NT2/D1 (cell line): ENCODE measurements at regions not wholly inside any gene's neighbourhood (a gene's known extent, or its start where the extent isn't known, plus 50 kb on each side); places are given as distances from the start of the nearest gene placed in this dataset.

Source experiments
- DNase-seq: peaks from one replicate; pipeline ENCODE4 v3.0.0-alpha.2; 2011; ENCODE audit warnings: low read depth, low spot score
- H3K27me3 ChIP-seq: 2 replicates; pipeline ENCODE4 v1.6.0; 2011; ENCODE audit warnings: mild to moderate bottlenecking; ENCODE audit not compliant: insufficient read length, insufficient read depth
- H3K36me3 ChIP-seq: 2 replicates; pipeline ENCODE4 v1.6.1; 2011; ENCODE audit warnings: mild to moderate bottlenecking, low read length, mixed read lengths; ENCODE audit not compliant: insufficient read depth, insufficient read length
- H3K4me1 ChIP-seq: 2 replicates; pipeline ENCODE4 v1.5.1; 2011; ENCODE audit not compliant: insufficient read depth, insufficient read length
- H3K4me3 ChIP-seq: 2 replicates; pipeline ENCODE4 v1.5.1; 2011; ENCODE audit warnings: low read depth; ENCODE audit not compliant: insufficient read length
- H3K9ac ChIP-seq: 2 replicates; pipeline ENCODE4 v1.6.0; 2011; ENCODE audit warnings: low read depth; ENCODE audit not compliant: insufficient read length
- H3K9me3 ChIP-seq: 2 replicates; pipeline ENCODE4 v1.5.1; 2011; ENCODE audit warnings: mild to moderate bottlenecking, low read length; ENCODE audit not compliant: insufficient read depth
- SUZ12 ChIP-seq: IDR thresholded peaks from 2 replicates; pipeline ENCODE4 v1.6.1; 2011; ENCODE audit not compliant: insufficient read length, insufficient read depth; ENCODE audit errors: extremely low read depth
- YY1 ChIP-seq: IDR thresholded peaks from 2 replicates; pipeline ENCODE4 v1.6.1; 2011; ENCODE audit not compliant: insufficient read length, insufficient read depth
- ZNF274 ChIP-seq: IDR thresholded peaks from 2 replicates; pipeline ENCODE4 v1.6.1; 2011; ENCODE audit warnings: mild to moderate bottlenecking, low read depth, low read length

DNA sequence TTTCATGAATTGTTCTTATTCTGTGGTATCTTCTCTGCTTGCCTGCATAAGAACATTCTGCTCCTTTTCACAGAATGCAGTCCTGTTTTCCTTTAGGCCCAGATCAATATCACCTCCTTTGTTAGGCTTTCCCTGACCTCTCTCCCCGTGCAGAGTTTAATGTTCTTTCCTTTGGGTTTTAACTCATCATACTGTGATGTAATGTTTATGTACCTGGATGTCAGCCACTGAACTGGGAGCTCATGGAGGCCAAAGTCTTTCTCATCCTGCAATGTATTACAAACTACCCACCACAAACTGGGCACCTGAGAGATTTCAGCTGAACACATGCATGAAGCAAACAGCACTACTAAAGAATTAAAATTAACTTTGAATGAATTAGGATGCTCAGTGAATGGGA, 192.8 kb upstream of the RORA start:
- H3K9me3 ChIP-seq, result 0 out of 2 replicates have a peak, but pooled peaks cover under 1% of the 10 kb centered on the region
- TF ChIP-seq SUZ12 (no peak), ZNF274 (no peak), YY1 (no peak)
- no peak overlapping the region for H3K4me3 ChIP-seq
- H3K27me3 ChIP-seq, result no peaks in the 10 kb centered on the region
- DNase-seq, result no peak
- H3K4me1 ChIP-seq, result peaks cover 2% of the 10 kb centered on the region
- H3K36me3 ChIP-seq, result no peaks in the 10 kb centered on the region
- no peak overlapping the region for H3K9ac ChIP-seq

- DNase-seq, result no peak
Observed at GRCh38 chr15:61421470-61421869, 192.4 kb upstream of the RORA start.

DNA sequence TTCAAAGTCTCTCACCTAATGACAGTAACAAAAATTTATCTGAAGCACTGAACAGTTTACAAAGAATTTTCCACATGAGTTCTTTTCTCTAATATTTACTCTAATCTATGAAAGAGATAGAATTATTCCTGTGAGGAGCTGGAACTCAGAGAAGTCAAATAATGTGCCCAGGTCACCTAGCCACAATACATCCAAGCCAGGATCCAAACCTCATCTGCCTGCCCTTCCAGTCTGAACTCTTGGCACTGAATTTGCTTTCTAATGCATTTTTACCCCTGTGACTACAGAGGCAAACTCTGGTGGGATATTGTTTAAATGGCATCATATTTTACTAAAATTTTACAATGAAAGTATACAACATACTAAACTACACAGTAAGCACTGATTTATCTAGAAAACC, 191.4 kb upstream of the RORA start:
- Histone ChIP-seq H3K36me3 (no peaks in the 10 kb centered on the region), H3K27me3 (no peaks in the 10 kb centered on the region), H3K9ac (no peak overlapping the region), H3K4me3 (no peak overlapping the region), H3K4me1 (peaks cover 2% of the 10 kb centered on the region), H3K9me3 (peaks cover 13% of the 10 kb centered on the region; the same call in 1 of the 2 replicates)
- TF ChIP-seq ZNF274, result no peak
- no peak for TF ChIP-seq YY1
- no peak for TF ChIP-seq SUZ12
- DNase-seq, result no peak

More at GRCh38 chr15:61421470-61421869, 192.4 kb upstream of the RORA start:
- no peaks in the 10 kb centered on the region for H3K27me3 ChIP-seq
- H3K36me3 ChIP-seq, result no peaks in the 10 kb centered on the region
- TF ChIP-seq SUZ12, result no peak
- no peak for TF ChIP-seq YY1
- TF ChIP-seq ZNF274, result no peak
- H3K9me3 ChIP-seq, result peaks cover 5% of the 10 kb centered on the region; the same call in 1 of the 2 replicates
- no peak overlapping the region for H3K4me3 ChIP-seq
- H3K4me1 ChIP-seq, result peaks cover 2% of the 10 kb centered on the region
- H3K9ac ChIP-seq, result no peak overlapping the region

DNA sequence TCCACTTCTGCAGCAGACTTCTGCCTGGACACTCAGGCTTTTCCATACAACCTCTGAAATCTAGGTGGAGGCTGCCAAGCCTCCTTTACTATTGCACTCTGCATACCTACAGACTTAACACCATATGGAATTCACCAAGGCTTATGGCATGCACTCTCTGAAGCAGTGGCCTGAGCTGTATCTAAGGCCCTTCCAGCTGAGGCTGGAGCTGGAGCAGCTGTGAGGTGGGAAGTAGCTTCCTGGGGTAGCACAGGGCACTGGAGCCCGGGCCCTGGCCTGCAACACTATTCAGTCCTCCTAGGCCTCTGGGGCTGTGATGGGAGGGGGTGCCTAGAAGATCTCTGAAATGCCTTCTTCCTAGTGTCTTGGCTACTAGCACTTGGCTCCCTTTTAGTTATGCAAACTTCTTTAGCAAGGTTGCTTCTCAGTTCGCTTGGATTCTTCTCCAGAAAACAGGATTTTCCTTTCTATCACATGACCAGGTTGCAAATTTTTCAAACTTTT, 186.6 kb upstream of the RORA start:
- Histone ChIP-seq H3K9ac (no peak overlapping the region), H3K36me3 (no peaks in the 10 kb centered on the region), H3K4me1 (no peaks in the 10 kb centered on the region), H3K27me3 (no peaks in the 10 kb centered on the region), H3K4me3 (no peak overlapping the region), H3K9me3 (peaks cover 26% of the 10 kb centered on the region; the same call in 1 of the 2 replicates)
- TF ChIP-seq YY1 (no peak), SUZ12 (no peak), ZNF274 (no peak)
- peak; percentile 59 for DNase-seq

GRCh38 chr15:61411902-61412510, 182.9 kb upstream of the RORA start:
- no peaks in the 10 kb centered on the region for H3K4me1 ChIP-seq

DNA sequence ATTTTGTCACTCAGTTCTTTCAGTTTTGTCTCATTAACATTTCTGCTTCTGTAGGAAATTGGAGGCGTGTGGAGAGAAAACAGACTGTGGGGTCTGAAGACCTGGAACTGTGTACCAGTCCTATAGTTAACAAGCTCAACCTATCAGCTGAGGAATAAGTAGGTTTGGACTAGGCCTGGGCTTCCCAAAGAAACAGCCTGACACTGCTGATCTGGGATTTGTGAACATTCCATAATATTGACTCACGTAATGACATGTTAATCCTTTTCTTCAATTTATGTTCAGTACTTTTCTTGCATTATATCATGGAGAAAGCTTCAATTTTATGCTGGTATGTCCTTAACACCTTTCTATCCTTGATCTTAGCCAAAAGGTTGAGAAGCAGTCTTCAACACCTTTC, 181.6 kb upstream of the RORA start:
- H3K9me3 ChIP-seq, result peaks cover 14% of the 10 kb centered on the region; the same call in 1 of the 2 replicates
- H3K36me3 ChIP-seq, result no peaks in the 10 kb centered on the region
- no peak overlapping the region for H3K4me3 ChIP-seq
- TF ChIP-seq YY1 (no peak), ZNF274 (no peak), SUZ12 (no peak)
- no peak overlapping the region for H3K9ac ChIP-seq
- no peaks in the 10 kb centered on the region for H3K4me1 ChIP-seq
- H3K27me3 ChIP-seq, result no peaks in the 10 kb centered on the region
- no peak for DNase-seq

More at GRCh38 chr15:61411902-61412510, 182.9 kb upstream of the RORA start:
- peaks cover 26% of the 10 kb centered on the region; the same call in 1 of the 2 replicates for H3K9me3 ChIP-seq
- DNase-seq, result no peak
- H3K4me3 ChIP-seq, result no peak overlapping the region
- no peak for TF ChIP-seq SUZ12
- no peak for TF ChIP-seq ZNF274
- no peak for TF ChIP-seq YY1
- no peaks in the 10 kb centered on the region for H3K36me3 ChIP-seq
- H3K9ac ChIP-seq, result no peak overlapping the region
- no peaks in the 10 kb centered on the region for H3K27me3 ChIP-seq

DNA sequence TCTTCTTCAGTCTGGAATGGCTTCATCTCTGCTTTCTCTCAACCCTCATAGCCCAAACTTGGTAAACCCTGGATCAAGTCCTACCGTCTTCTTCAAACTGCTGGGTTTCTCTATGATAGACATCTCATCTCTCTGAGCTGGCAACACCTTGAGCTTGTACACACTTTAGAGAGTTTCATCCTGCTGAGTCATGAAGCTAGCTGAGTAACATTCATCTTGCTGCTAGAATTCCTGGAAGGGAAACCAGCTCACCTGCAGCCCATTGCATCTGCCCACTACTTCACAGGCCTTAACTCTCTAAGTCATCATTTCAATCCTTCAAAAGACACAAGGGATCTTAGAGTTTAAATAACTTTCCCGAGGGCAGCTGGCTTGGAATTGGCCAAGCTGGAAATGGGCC, 175.5 kb upstream of the RORA start:
- Histone ChIP-seq H3K4me1 (no peaks in the 10 kb centered on the region), H3K4me3 (no peak overlapping the region), H3K9ac (no peak overlapping the region), H3K27me3 (no peaks in the 10 kb centered on the region), H3K36me3 (no peaks in the 10 kb centered on the region), H3K9me3 (no peaks in the 10 kb centered on the region)
- TF ChIP-seq ZNF274, result no peak
- TF ChIP-seq SUZ12, result no peak
- TF ChIP-seq YY1, result no peak
- DNase-seq, result no peak

DNA sequence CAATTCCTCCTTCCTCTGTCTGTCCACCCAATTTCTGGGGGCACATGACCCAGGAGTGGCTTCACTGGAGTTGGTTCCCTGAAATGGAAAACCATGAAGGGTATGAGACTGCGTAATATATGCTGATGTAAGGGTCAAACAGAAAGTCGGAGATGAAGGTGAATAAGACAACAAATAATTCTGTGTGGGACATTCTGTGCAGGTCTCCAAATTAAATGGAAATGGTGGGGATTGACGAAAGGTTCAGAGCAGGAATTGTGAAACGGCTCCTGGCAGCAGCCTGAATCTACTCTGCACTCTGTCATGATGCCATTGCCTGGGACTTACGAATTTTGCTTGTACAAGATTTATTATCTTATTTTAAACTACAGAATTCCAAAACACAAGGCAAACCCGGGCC, 174.8 kb upstream of the RORA start:
- no peak overlapping the region for H3K4me3 ChIP-seq
- H3K27me3 ChIP-seq, result no peaks in the 10 kb centered on the region
- no peaks in the 10 kb centered on the region for H3K36me3 ChIP-seq
- no peak overlapping the region for H3K9ac ChIP-seq
- H3K4me1 ChIP-seq, result no peaks in the 10 kb centered on the region
- DNase-seq, result no peak
- no peaks in the 10 kb centered on the region for H3K9me3 ChIP-seq
- TF ChIP-seq SUZ12 (no peak), YY1 (no peak), ZNF274 (no peak)
